C4-2B (cell line): ENCODE measurements at regions not wholly inside any gene's neighbourhood (a gene's known extent, or its start where the extent isn't known, plus 50 kb on each side); places are given as distances from the start of the nearest gene placed in this dataset.

Experiments used
- H3K27ac ChIP-seq: fragments of 450-650 bp; 2 replicates; pipeline ENCODE4 v1.5.1; 2017
- ZFX ChIP-seq: fragments of 450-650 bp; IDR thresholded peaks from 2 replicates; pipeline ENCODE4 v1.6.1; 2017
- TF ChIP-seq, protein P1 (sequence below): fragments of 450-650 bp; conservative IDR thresholded peaks from 2 replicates; pipeline ENCODE4 v1.5.1; 2017; ENCODE audit warnings: mild to moderate bottlenecking

GRCh38 chr11:83336993-83337392 is 50.8 kb upstream of the CCDC90B start:
- H3K27ac ChIP-seq, result no peak overlapping the region
- TF ChIP-seq, protein P1, sequence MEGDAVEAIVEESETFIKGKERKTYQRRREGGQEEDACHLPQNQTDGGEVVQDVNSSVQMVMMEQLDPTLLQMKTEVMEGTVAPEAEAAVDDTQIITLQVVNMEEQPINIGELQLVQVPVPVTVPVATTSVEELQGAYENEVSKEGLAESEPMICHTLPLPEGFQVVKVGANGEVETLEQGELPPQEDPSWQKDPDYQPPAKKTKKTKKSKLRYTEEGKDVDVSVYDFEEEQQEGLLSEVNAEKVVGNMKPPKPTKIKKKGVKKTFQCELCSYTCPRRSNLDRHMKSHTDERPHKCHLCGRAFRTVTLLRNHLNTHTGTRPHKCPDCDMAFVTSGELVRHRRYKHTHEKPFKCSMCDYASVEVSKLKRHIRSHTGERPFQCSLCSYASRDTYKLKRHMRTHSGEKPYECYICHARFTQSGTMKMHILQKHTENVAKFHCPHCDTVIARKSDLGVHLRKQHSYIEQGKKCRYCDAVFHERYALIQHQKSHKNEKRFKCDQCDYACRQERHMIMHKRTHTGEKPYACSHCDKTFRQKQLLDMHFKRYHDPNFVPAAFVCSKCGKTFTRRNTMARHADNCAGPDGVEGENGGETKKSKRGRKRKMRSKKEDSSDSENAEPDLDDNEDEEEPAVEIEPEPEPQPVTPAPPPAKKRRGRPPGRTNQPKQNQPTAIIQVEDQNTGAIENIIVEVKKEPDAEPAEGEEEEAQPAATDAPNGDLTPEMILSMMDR, result no peak
- no peak for TF ChIP-seq ZFX
